Brain microvascular endothelial cell (primary cell): ENCODE measurements at regions not wholly inside any gene's neighbourhood (a gene's known extent, or its start where the extent isn't known, plus 50 kb on each side); places are given as distances from the start of the nearest gene placed in this dataset.

ENCODE experiments used
- DNase-seq: peaks from one replicate; pipeline ENCODE4 v3.0.0-alpha.2; 2020
- H3K27ac ChIP-seq: fragments of 250-450 bp; sonication (Bioruptor Pico); 2 replicates; pipeline ENCODE4 v1.5.1; 2020; ENCODE audit warnings: mild to moderate bottlenecking, moderate library complexity
- H3K27me3 ChIP-seq: fragments of 250-450 bp; sonication (Bioruptor Pico); replicated peaks from 2 replicates; pipeline ENCODE4 v1.5.1; 2020; ENCODE audit warnings: mild to moderate bottlenecking
- H3K36me3 ChIP-seq: fragments of 250-450 bp; sonication (Bioruptor Pico); replicated peaks from 2 replicates; pipeline ENCODE4 v1.5.1; 2020; ENCODE audit warnings: mild to moderate bottlenecking
- H3K4me3 ChIP-seq: 2 replicates; pipeline ENCODE4 v1.5.1; 2011; ENCODE audit warnings: low read depth, mild to moderate bottlenecking, control low read depth, low read length, moderate library complexity
- CTCF ChIP-seq: IDR thresholded peaks from 2 replicates; pipeline ENCODE4 v1.5.1; 2011; ENCODE audit warnings: low read depth, mild to moderate bottlenecking, moderate library complexity, low read length, control low read depth, inconsistent platforms; ENCODE audit errors: missing control alignments
- in situ Hi-C: cut with HindIII; loops from 2 replicates; pipeline ENCODE4 v1.10.0; 2017; ENCODE audit warnings: low sequenced_read_pairs, low pct_ligation_motif_present

DNA sequence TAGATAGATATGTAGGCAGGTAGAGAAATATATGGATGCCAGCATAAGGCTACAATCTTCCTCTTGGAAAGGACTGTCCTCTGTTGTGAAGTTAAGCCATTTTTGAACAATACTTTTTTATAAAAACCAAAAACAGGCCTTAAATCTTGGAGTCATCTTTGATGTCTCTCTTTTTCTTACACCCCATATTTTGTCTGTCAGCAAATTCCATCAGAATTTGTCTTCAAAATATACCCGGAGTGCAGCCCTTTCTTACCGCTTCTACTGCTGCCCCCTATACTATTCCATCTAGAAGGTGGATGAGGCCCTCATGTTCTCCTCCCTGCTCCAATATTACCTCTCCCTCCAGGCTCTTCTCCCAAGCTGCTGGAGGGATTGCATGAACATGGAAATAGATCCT lies 326.5 kb downstream of the HAPSTR1 start:
- H3K27ac ChIP-seq, result no peak overlapping the region
- TF ChIP-seq CTCF, result no peak
- in situ Hi-C loops, result no loop called here
- DNase-seq, result no peak
- H3K36me3 ChIP-seq, result no peaks in the 10 kb centered on the region
- H3K4me3 ChIP-seq, result no peak overlapping the region
- no peaks in the 10 kb centered on the region for H3K27me3 ChIP-seq

DNA sequence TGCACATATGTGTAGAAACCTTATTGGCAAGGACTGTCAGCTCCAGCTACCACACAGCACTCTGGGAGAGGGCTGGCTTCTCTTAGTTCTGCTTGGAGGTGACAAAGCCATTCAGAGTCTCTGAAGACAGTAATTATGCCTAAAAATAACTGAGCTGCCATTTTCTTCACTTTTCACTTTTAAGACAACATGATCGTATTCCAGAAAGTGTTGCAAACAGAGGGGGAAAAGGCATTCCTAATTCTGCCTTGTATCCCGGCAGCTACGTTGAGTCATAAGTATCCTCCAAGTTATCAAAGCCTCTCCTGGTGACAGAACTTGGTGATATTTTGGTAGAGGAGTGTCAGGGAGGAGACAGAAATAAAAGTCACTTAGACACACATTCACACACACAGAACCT lies 327.7 kb downstream of the HAPSTR1 start:
- Histone ChIP-seq H3K27ac (no peak overlapping the region), H3K36me3 (no peaks in the 10 kb centered on the region), H3K4me3 (no peak overlapping the region), H3K27me3 (no peaks in the 10 kb centered on the region)
- in situ Hi-C loops, result no loop called here
- no peak for DNase-seq
- TF ChIP-seq CTCF, result no peak

DNA sequence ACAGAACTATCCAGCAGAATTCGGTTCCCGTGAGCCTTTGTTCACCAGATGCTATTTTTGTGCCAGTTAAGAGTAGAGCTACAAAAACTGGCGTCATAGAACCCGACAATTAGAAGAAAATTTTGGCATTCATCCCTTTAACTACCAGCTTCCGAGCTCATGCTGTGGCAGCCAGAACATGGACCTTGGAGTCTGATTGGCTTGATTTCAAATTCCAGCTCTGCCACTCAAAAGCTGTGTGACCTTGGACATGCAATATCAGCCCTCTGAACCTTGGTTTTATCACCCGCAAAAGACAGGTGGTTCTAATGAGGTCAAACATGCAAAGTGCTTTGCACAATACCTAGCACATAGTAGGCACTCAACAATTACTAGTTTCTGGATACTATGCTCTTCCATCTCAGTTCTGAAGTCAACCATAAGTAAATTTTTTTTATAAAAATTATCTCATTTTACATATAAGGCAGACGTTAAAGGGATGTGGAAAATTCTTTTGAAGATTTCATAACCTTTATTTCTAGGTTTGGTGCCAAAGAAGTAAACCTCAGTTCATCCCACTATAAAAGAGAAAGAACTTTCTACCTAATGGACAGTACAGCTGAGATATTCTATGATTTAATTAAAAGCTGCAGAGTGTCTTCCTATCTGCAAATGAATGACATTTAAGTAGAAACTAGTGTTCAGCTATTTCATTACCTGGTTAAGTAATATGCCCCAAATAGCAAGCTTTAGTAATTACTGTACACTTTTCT lies 331.5 kb downstream of the HAPSTR1 start:
- Histone ChIP-seq H3K4me3 (no peak overlapping the region), H3K27ac (no peak overlapping the region), H3K27me3 (no peaks in the 10 kb centered on the region), H3K36me3 (no peaks in the 10 kb centered on the region)
- no peak for TF ChIP-seq CTCF
- no peak for DNase-seq
- in situ Hi-C loops, result no loop called here

- TF ChIP-seq CTCF, result no peak
- in situ Hi-C loops, result no loop called here
- Histone ChIP-seq H3K27me3 (no peaks in the 10 kb centered on the region), H3K27ac (no peak overlapping the region), H3K36me3 (no peaks in the 10 kb centered on the region), H3K4me3 (no peak overlapping the region)
- DNase-seq, result no peak
Measured at GRCh38 chr16:9425236-9425635, 333.8 kb downstream of the HAPSTR1 start.

DNA sequence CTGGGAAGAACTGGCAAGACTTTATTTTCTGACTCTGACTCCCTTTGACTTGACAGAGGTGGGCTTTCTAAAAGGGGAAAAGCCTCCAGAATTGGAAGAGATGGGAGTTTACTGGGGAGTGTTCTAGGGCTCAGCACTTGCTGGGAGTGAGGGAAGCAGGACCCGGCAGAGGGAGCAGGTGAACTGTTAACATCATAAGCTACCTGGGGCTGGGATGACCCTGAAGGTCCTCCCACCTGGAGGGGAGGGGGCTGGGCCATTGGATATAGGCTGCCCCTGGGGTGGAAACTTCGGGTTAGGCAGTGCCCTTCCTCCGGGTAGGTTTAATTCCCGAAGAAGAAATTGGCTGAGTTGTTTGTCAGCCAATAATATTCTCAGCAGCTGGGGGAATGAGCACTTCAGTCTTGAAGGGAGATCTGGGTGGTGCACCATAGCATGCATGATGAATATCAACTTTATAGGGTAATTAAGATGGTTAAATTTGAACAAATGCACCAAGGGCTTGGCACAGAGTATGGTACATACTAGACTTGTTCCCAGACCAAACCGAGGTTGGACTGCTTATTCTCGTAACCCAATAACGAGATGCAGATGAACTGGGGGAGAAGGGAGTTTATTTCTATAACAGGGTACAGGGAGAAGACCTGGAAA lies 337.0 kb downstream of the HAPSTR1 start:
- H3K27ac ChIP-seq, result no peak overlapping the region
- in situ Hi-C loops, result no loop called here
- no peaks in the 10 kb centered on the region for H3K27me3 ChIP-seq
- TF ChIP-seq CTCF, result no peak
- no peaks in the 10 kb centered on the region for H3K36me3 ChIP-seq
- DNase-seq, result no peak
- no peak overlapping the region for H3K4me3 ChIP-seq
